ENCODE measurements at regions not wholly inside any gene's neighbourhood (a gene's known extent, or its start where the extent isn't known, plus 50 kb on each side); places are given as distances from the start of the nearest gene placed in this dataset.

- TF ChIP-seq CTCF (IDR thresholded peaks at IDR 0.05) = no peak
- TF ChIP-seq POLR2AphosphoS5 (IDR thresholded peaks at IDR 0.05) = no peak
- no peak for TF ChIP-seq POLR2A (IDR thresholded peaks at IDR 0.05)
Observed at GRCh38 chr12:71021491-71021890, 101.0 kb upstream of the PTPRR start.
